ENCODE measurements at regions not wholly inside any gene's neighbourhood (a gene's known extent, or its start where the extent isn't known, plus 50 kb on each side); places are given as distances from the start of the nearest gene placed in this dataset.

DNA sequence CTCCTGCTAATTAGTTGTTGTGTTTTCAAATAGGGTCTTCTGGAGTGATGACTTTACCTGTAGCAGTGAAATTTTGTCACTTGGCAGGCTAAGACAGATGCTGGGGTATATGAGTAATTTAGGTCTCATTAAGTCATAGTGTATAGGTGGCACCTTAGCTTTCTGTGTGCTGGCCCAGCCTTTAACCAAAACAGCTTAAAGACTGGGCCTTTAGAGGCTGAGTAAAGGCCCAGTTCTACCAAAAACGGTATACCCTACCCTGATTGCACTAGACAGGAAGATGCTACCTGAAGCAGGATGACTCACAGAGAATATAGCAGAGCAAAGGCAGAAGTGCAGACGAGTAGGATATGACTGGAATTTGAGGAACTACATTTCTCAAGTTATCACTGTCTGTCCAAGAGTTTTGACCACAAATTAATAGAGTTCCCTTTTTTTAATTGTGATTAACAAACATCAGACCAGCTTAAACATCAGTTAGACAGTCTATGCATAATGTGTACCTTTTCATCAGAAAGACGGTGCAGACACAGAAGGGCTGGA lies 337.9 kb upstream of the SALL3 start:
- no peak for TF ChIP-seq POLR2A (IDR thresholded peaks at IDR 0.05)
- TF ChIP-seq, protein P1, sequence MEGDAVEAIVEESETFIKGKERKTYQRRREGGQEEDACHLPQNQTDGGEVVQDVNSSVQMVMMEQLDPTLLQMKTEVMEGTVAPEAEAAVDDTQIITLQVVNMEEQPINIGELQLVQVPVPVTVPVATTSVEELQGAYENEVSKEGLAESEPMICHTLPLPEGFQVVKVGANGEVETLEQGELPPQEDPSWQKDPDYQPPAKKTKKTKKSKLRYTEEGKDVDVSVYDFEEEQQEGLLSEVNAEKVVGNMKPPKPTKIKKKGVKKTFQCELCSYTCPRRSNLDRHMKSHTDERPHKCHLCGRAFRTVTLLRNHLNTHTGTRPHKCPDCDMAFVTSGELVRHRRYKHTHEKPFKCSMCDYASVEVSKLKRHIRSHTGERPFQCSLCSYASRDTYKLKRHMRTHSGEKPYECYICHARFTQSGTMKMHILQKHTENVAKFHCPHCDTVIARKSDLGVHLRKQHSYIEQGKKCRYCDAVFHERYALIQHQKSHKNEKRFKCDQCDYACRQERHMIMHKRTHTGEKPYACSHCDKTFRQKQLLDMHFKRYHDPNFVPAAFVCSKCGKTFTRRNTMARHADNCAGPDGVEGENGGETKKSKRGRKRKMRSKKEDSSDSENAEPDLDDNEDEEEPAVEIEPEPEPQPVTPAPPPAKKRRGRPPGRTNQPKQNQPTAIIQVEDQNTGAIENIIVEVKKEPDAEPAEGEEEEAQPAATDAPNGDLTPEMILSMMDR (IDR thresholded peaks at IDR 0.05), result no peak

DNA sequence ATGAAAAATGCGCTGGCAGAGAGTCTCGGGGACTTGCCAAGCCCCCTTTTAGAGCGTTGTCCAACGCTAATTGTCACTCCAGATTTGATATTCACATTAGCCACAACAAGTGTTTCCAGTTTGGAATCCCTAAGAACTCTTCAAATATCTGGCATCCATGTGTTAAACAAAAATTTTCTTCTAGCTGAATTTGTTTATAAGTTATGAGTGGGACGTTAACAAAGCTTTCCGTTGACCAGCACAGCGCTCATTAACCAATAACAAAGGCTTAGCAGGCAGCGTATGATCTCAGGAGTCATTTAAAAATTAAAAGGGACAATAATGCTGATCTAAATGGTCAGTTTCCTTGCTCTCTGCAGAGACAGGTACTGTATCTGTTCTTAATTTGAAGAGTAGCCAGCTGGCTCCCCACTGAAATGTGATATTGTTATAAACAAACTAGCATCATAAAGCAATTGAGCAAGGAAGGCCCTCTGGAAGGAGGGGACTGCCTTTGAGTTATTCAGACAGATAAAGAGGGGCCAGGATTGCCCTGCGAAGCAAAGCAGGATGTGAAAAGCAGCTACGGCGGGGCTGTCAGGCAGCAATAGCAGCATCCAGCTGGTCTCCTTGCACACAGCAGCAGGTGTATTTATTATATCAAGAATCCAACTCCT lies 337.2 kb upstream of the SALL3 start:
- intact Hi-C loops (cut with DNase I; ENCODE audit: low total_unique reads), result no loop called here
- 42 to 46% methylated on average over 11 of the region's 11 CpGs for WGBS, 2 donors
- DNase-seq (ENCODE audit: low spot score in 2 of 2), result no peak
- TF ChIP-seq POLR2A (IDR thresholded peaks at IDR 0.05), result no peak
- TF ChIP-seq, protein P1 (IDR thresholded peaks at IDR 0.05), result no peak
- H3K4me3 ChIP-seq (ENCODE audit: low read depth, poor library complexity, severe bottlenecking), result no peak overlapping the region

More for the DNA sequence above, 337.9 kb upstream of the SALL3 start:
- no peak overlapping the region for H3K4me3 ChIP-seq (ENCODE audit: low read depth, poor library complexity, severe bottlenecking)
- 25 to 28% methylated on average over 3 of the region's 3 CpGs for WGBS, 2 donors
- no peak for DNase-seq (ENCODE audit: low spot score in 2 of 2)
- intact Hi-C loops (cut with DNase I; ENCODE audit: low total_unique reads), result no loop called here

DNA sequence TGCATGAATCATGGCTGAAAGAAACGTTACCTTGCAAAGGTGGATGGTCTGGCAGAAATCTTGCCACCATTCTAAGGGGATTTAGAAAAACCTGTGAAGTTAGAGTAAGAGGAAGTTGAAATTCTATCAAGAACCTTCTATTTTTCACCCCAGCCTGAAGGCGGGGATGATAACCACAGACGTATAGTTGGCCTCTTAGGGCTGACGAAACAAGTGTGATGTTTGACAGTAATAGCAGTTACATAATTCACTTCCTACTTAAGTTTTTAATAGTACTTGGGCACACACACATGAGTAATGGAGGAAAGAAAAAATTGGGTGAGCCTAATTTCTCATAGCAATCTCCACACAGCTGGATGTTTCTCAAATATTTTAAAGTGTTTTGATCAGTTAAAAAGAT lies 336.6 kb upstream of the SALL3 start:
- WGBS, 2 donors, result 28 to 34% methylated on average over 4 of the region's 4 CpGs
- H3K4me3 ChIP-seq (ENCODE audit: low read depth, poor library complexity, severe bottlenecking), result no peak overlapping the region
- no peak for TF ChIP-seq POLR2A (IDR thresholded peaks at IDR 0.05)
- TF ChIP-seq, protein P1 (IDR thresholded peaks at IDR 0.05), result no peak
- intact Hi-C loops (cut with DNase I; ENCODE audit: low total_unique reads), result no loop called here
- DNase-seq (ENCODE audit: low spot score in 2 of 2), result no peak

DNA sequence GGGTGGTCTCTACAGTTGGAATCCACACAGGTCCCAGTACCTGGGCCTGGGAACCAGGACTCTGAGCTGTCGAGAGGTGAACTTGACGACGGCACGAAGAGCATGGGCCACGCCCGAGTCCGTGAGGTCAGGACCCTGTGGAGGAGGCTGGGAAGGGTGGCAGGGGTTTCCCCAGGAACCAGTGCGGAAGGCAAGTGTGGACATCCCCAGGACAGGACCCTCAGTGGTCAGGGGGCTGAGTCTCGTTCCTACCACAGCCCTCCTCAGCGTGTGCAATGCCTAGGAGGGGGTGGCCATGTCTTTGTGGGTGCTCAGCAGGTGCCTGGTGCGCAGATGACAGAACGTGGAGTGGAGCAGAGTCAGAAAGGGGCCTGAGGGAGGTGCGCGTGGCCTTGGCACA lies 335.6 kb upstream of the SALL3 start:
- no peak for DNase-seq (ENCODE audit: low spot score in 2 of 2)
- H3K4me3 ChIP-seq (ENCODE audit: low read depth, poor library complexity, severe bottlenecking), result no peak overlapping the region
- WGBS, 2 donors, result 90 to 95% methylated on average over 14 of the region's 14 CpGs
- intact Hi-C loops (cut with DNase I; ENCODE audit: low total_unique reads), result no loop called here
- TF ChIP-seq, protein P1 (IDR thresholded peaks at IDR 0.05), result no peak
- no peak for TF ChIP-seq POLR2A (IDR thresholded peaks at IDR 0.05)

DNA sequence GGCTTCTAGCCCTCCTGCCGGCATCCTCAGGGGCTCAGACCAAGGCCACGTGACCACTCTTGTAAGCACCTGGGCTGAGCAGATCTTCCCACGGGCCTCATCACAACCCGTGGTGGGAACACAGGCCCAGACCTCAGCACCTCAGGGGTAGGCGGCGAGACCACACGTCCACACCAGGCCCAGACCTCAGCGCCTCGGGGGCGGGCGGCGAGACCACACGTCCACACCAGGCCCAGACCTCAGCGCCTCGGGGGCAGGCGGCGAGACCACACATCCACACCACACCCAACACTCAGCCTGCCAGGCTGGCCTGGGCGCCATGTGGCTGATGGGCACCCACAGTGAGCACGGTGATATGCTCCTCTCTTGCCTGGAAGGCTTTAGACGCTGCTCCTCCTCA lies 334.4 kb upstream of the SALL3 start:
- 85 to 90% methylated on average over 16 to 20 of the region's 20 CpGs for WGBS, 2 donors
- TF ChIP-seq, protein P1 (IDR thresholded peaks at IDR 0.05), result no peak
- no peak for TF ChIP-seq POLR2A (IDR thresholded peaks at IDR 0.05)
- no peak for DNase-seq (ENCODE audit: low spot score in 2 of 2)
- H3K4me3 ChIP-seq (ENCODE audit: low read depth, poor library complexity, severe bottlenecking), result no peak overlapping the region
- intact Hi-C loops (cut with DNase I; ENCODE audit: low total_unique reads), result no loop called here

DNA sequence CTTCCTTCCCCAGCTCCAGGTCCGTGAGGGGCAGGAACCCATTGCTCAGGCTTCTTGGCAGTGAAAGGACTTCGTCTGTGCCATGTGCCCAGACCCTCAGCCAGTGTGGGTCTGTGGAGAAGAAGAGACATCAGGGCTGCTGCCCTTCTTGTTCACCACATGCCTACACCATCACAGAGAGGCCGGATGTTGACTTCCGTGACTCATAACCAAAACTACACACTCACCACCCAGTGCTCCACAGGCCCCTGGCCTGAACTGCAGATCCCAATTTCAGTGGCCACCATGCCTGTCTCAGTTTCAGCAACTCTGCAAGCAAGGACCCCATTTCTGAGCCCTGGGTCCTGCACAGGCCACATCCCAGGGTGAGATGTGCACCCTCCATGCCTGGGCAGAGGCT lies 332.6 kb upstream of the SALL3 start:
- intact Hi-C loops (cut with DNase I; ENCODE audit: low total_unique reads), result no loop called here
- 71 to 77% methylated on average over 4 of the region's 4 CpGs for WGBS, 2 donors
- TF ChIP-seq, protein P1 (IDR thresholded peaks at IDR 0.05), result no peak
- no peak for TF ChIP-seq POLR2A (IDR thresholded peaks at IDR 0.05)
- no peak overlapping the region for H3K4me3 ChIP-seq (ENCODE audit: low read depth, poor library complexity, severe bottlenecking)
- DNase-seq (ENCODE audit: low spot score in 2 of 2), result no peak
